ENCODE measurements at regions not wholly inside any gene's neighbourhood (a gene's known extent, or its start where the extent isn't known, plus 50 kb on each side); places are given as distances from the start of the nearest gene placed in this dataset.
"Not testable (repeated sequence)": the region's sequence is repeated elsewhere in the genome, so short reads cannot be mapped to it uniquely, and the experiment has no call there.

DNA sequence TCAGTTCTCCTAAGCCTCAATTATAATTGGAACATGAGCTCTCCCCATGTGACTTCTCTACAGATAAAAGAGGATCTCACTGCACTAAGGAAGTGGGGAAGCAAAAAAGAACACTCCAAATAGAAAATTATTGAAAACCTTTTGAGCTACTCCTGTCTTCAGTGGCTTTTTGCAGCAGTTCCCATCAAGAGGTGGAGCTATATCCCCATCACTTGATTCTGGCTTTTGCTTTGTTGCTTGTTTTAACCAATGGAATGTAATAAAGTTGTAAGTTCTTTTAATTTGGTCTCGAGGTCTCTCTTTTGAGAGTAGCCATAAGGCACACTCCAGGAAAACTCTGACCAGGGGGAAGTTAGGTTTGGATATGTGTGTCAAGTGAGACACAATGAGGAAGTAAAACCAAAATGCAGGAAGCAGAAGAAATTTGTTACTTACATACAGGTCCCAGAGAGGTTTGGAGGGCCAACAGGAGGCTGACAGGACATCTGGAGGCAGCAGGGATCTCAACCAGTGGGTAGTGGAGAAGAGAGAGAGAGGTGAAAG is 569.4 kb downstream of the HTR7 start:
- Mint-ChIP-seq H3K27ac (no peak overlapping the region), H3K36me3 (no peaks in the 10 kb centered on the region), H3K27me3 (peaks cover 8% of the 10 kb centered on the region), H3K4me3 (no peak overlapping the region), H3K4me1 (ENCODE audit: low read depth) (no peaks in the 10 kb centered on the region), H3K9me3 (ENCODE audit: low read depth) (no peaks in the 10 kb centered on the region)

DNA sequence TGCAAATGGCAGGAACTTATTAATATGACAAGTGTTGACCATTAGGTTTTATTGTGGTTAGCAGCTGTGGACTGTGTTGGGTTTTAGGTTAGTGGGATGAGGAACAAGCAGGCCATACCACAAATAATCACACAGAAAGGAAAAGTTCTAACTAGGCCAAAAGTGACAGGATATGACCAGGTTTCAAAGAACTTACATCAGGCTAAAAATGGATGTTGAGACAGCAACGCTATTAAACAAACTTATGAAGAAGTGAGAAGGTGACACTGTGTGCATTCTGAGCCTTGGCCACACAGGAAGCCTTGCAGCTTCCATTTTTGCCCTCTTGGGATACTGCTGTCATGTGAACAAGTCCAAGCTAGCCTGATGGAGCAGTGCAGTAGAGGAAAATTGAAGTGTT is 568.8 kb downstream of the HTR7 start:
- peaks cover 8% of the 10 kb centered on the region for H3K27me3 Mint-ChIP-seq
- H3K4me1 Mint-ChIP-seq (ENCODE audit: low read depth), result no peaks in the 10 kb centered on the region
- H3K9me3 Mint-ChIP-seq (ENCODE audit: low read depth), result no peaks in the 10 kb centered on the region
- no peak overlapping the region for H3K4me3 Mint-ChIP-seq
- no peaks in the 10 kb centered on the region for H3K36me3 Mint-ChIP-seq
- H3K27ac Mint-ChIP-seq, result no peak overlapping the region

DNA sequence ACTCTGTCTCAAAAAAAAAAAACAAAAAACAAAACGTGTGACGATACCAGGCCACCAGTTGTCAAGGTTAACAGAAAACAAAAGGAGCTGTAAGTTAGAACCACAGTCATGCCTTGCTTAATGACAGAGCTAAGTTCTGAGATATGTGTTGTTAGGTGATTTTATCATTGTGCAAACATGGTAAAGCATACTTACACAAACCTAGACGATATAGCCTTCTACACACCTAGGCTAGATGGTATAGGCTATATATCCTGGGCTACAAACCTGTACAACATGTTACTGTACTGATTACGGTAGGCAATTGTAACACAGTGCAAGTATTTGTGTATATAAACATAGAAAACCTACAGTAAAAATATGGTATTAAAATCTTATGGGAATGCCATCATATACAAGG is 564.2 kb downstream of the HTR7 start:
- no peaks in the 10 kb centered on the region for H3K9me3 Mint-ChIP-seq (ENCODE audit: low read depth)
- H3K27ac Mint-ChIP-seq, result no peak overlapping the region
- H3K36me3 Mint-ChIP-seq, result no peaks in the 10 kb centered on the region
- H3K4me1 Mint-ChIP-seq (ENCODE audit: low read depth), result no peaks in the 10 kb centered on the region
- H3K4me3 Mint-ChIP-seq, result no peak overlapping the region
- peaks cover 2% of the 10 kb centered on the region for H3K27me3 Mint-ChIP-seq

DNA sequence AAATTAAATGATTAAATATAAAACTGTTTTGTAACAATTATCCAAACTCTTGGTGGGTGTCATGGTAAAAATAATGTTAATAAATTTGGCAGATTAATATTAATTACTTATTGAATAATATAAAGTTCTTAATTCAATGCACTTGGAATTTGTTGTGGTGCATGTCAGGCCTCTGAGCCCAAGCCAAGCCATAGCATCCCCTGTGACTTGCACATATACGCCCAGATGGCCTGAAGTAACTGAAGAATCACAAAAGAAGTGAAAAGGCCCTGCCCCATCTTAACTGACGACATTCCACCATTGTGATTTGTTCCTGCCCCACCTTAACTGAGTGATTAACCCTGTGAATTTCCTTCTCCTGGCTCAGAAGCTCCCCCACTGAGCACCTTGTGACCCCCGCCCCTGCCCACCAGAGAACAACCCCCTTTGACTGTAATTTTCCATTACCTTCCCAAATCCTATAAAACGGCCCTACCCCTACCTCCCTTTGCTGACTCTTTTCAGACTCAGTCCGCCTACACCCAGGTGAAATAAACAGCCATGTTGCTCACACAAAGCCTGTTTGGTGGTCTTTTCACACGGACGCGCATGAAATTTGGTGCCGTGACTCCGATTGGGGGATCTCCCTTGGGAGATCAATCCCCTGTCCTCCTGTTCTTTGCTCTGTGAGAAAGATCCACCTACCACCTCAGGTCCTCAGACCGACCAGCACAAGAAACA is 562.9 kb downstream of the HTR7 start:
- H3K27ac Mint-ChIP-seq; H3K4me1 Mint-ChIP-seq (ENCODE audit: low read depth); H3K4me3 Mint-ChIP-seq; H3K36me3 Mint-ChIP-seq; H3K27me3 Mint-ChIP-seq; H3K9me3 Mint-ChIP-seq (ENCODE audit: low read depth): not testable (repeated sequence)

DNA sequence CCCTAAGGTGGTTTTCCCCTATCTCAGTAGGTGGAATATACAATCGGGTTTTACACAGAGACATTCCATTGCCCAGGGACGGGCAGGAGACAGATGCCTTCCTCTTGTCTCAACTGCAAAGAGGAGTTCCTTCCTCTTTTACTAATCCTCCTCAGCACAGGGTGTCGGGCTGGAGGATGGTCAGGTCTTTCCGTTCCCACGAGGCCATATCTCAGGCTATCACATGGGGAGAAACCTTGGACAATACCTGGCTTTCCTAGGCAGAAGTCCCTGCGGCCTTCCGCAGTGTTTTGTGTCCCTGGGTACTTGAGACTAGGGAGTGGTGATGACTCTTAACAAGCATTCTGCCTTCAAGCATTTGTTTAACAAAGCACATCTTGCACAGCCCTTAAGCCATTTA is 555.8 kb downstream of the HTR7 start:
- H3K36me3 Mint-ChIP-seq; H3K27me3 Mint-ChIP-seq; H3K27ac Mint-ChIP-seq; H3K4me1 Mint-ChIP-seq (ENCODE audit: low read depth); H3K9me3 Mint-ChIP-seq (ENCODE audit: low read depth); H3K4me3 Mint-ChIP-seq: not testable (repeated sequence)

DNA sequence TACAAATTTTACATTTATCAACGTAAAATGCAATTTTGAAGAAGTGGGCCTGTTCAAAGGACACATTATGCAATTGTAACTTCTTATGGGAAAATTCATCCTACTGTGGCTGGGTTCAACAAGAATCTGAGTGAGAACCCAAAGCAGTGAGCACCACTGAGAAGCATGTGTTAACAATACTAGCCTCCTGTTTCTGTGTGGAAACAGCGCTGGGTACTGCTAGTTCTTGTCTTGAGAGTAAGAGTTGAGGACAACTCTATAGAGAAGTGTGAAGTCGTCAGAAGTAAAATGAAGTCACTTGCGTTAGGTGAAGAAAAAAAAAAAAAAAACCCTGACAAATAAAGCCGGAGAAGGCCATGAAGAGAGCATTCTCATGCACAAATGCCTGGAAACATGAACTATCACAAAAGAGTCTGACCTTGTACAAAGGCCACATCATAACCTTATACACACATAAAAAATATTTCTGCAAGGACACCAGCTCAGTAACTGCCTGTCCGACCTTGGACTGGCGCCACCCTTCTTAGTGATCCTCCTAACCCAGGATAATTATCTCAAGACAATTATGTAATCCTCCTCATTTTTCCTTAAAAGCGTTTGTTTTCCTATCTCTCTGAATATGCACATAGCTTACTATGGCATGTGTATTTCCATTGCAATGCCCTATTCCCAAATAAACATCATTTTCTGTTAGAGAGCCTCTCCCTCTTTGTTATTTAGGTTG is 554.9 kb downstream of the HTR7 start:
- Mint-ChIP-seq H3K4me3 (no peak overlapping the region), H3K36me3 (no peaks in the 10 kb centered on the region), H3K4me1 (ENCODE audit: low read depth) (no peaks in the 10 kb centered on the region), H3K9me3 (ENCODE audit: low read depth) (no peaks in the 10 kb centered on the region), H3K27ac (no peak overlapping the region), H3K27me3 (peaks cover 4% of the 10 kb centered on the region)

DNA sequence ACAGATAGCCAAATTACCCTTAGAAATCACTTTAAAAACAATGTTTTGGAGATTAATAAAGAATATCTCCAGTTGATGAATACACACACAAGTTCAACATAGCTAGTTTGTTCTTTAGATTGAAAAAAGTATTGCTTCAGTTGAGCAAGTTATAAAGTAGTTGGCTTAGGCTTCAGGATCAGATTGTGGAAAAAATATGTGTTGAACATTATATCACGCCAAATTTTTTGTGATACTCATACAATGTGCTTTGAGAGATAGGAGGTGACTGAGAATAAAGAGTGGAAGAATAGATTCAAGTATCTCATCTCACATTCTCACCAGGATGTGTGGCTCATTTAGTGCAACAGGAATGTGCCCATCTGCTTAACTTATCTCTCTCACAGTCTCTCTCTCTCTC is 553.3 kb downstream of the HTR7 start:
- Mint-ChIP-seq H3K27ac (no peak overlapping the region), H3K27me3 (peaks cover 4% of the 10 kb centered on the region), H3K9me3 (ENCODE audit: low read depth) (peaks cover 10% of the 10 kb centered on the region), H3K4me1 (ENCODE audit: low read depth) (no peaks in the 10 kb centered on the region), H3K4me3 (no peak overlapping the region), H3K36me3 (no peaks in the 10 kb centered on the region)

DNA sequence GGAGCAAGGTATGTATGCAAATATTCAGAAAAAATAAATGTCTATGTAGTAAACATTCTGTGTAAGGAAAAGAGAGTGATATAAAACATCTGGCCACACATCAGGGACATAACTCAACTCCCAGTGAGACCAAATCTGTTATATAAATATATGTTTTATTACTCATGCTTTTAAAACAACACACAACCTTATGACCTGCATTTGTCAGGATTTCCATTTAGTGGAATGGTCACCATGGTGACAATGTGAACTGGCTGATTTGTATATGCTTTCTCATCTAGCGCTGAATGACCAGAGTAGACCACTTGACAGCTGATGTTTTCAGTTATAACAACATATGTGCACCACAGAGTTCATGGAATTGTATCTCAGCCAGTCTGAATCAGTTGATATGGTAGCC is 551.7 kb downstream of the HTR7 start:
- H3K27ac Mint-ChIP-seq, result no peak overlapping the region
- H3K4me1 Mint-ChIP-seq (ENCODE audit: low read depth), result no peaks in the 10 kb centered on the region
- H3K36me3 Mint-ChIP-seq, result no peaks in the 10 kb centered on the region
- peaks cover 10% of the 10 kb centered on the region for H3K9me3 Mint-ChIP-seq (ENCODE audit: low read depth)
- H3K4me3 Mint-ChIP-seq, result no peak overlapping the region
- H3K27me3 Mint-ChIP-seq, result peaks cover 4% of the 10 kb centered on the region

DNA sequence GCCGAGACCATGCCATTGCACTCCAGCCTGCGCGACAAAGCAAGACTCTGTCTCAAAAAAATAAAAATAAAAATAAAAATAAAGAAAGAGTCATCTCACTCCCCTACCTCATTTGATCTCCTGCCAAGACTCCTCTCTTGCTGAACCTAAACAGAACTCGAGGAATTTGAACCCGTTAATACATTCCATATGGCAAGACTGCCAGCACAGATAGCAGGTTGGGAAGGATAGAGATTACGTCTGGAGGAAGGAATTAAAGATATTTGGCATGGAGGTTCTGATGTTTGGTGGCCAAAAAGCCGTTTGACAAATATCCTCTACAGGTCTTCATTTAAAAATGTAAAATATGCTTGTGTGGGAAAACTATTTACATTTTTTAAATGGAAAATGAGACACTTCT is 549.6 kb downstream of the HTR7 start:
- H3K36me3 Mint-ChIP-seq, result no peaks in the 10 kb centered on the region
- no peak overlapping the region for H3K4me3 Mint-ChIP-seq
- H3K27me3 Mint-ChIP-seq, result peaks cover 4% of the 10 kb centered on the region
- no peak overlapping the region for H3K27ac Mint-ChIP-seq
- H3K4me1 Mint-ChIP-seq (ENCODE audit: low read depth), result no peaks in the 10 kb centered on the region
- H3K9me3 Mint-ChIP-seq (ENCODE audit: low read depth), result peaks cover 10% of the 10 kb centered on the region

DNA sequence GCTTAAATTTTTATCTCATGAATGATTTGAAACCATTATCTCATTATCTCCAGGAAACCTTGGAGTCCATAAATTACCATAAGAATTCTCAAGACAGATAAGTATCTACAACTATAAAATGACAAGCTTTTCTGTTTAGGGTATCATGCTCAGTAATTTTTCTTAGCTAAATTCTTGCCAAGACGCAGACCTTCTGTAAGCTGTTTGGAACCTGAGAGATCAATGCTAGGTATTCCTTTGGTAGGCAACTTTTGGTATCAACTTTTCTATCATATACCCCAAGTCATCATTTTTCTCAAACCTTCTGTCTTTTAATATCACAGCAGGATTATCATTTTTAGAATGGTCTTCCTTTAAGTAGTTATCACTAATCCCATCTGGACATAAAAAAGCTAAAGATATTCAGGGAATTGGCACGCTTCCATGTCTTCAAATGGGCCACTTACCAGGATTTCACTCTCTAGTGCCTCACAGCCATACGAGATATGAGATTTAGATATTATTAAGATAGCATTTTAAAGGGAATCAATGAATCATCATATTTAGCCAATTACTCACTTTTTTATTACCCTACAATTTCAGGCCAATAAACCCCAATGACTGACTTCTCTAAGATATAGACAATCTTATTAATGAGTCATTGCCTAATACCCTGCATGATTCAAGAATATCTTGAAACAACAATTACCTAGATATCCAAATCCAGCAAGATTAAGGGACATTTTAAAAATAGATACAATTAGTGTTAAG is 544.1 kb downstream of the HTR7 start:
- H3K27ac Mint-ChIP-seq, result no peak overlapping the region
- no peaks in the 10 kb centered on the region for H3K27me3 Mint-ChIP-seq
- H3K4me3 Mint-ChIP-seq, result no peak overlapping the region
- peaks cover 8% of the 10 kb centered on the region for H3K9me3 Mint-ChIP-seq (ENCODE audit: low read depth)
- no peaks in the 10 kb centered on the region for H3K36me3 Mint-ChIP-seq
- H3K4me1 Mint-ChIP-seq (ENCODE audit: low read depth), result no peaks in the 10 kb centered on the region

DNA sequence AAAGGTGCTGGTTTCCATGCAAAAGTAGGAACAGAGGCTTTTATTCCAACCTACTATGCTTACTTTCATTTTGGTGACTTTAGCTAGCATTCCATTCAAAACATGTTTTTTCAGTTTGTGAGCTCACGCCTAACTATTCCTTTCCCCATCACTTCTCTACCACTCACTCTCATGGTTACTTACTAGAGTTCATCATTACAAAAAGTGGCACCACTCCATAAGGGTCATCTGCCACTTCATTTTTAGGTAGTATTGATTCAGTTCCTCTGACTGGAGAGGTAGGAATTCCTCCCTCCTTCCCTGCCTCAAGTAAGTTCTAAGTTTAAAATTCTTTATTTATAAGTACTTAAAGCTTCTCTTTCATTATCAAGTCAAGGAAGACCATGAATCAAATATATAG is 543.1 kb downstream of the HTR7 start:
- H3K4me1 Mint-ChIP-seq (ENCODE audit: low read depth), result peaks cover 6% of the 10 kb centered on the region
- no peak overlapping the region for H3K27ac Mint-ChIP-seq
- H3K4me3 Mint-ChIP-seq, result no peak overlapping the region

DNA sequence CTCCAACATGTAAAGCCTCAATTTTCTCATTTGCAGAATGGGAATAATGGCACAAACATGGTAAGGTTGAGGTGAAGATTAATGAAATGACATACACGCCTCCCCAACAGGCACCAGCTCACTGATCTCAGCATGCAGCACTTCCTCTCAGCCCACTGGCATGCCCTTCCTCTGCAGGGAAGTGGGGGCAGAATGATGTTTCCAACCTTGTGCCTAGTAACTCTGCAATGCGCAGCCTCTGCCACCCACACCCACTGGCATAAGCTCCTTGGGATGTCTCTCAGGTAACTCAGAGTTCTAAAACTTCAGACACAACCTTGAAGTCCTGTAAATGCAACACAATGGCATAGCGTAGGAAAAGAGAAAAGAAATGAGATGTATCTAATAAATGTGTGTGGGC is 540.7 kb downstream of the HTR7 start:
- H3K27me3 Mint-ChIP-seq, result no peaks in the 10 kb centered on the region
- no peaks in the 10 kb centered on the region for H3K36me3 Mint-ChIP-seq
- peaks cover 6% of the 10 kb centered on the region for H3K4me1 Mint-ChIP-seq (ENCODE audit: low read depth)
- no peak overlapping the region for H3K4me3 Mint-ChIP-seq
- H3K9me3 Mint-ChIP-seq (ENCODE audit: low read depth), result no peaks in the 10 kb centered on the region
- H3K27ac Mint-ChIP-seq, result no peak overlapping the region

More for the DNA sequence above, 543.1 kb downstream of the HTR7 start:
- no peaks in the 10 kb centered on the region for H3K9me3 Mint-ChIP-seq (ENCODE audit: low read depth)
- H3K36me3 Mint-ChIP-seq, result no peaks in the 10 kb centered on the region
- no peaks in the 10 kb centered on the region for H3K27me3 Mint-ChIP-seq

DNA sequence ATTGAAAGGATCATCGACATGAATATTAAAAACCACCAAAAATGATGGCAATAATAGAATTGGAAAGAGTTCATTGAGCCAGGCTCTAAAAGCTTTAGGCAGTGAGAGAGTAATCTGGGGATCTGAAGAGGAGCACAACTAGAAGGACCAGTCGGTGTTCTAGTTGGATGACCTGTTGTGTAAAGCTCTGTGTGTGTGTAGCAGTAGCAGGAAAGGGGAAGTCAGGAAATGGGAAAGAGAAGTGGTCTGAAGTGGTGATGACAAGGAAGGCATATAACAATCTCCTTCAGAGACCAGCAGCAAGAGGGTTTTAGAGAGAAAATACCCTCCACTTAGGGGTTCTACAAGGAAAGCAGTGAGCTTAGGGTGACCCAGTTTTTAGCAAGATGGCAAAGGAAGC is 539.2 kb downstream of the HTR7 start:
- Mint-ChIP-seq H3K4me1 (ENCODE audit: low read depth) (peaks cover 6% of the 10 kb centered on the region), H3K9me3 (ENCODE audit: low read depth) (no peaks in the 10 kb centered on the region), H3K4me3 (no peak overlapping the region), H3K27ac (no peak overlapping the region), H3K27me3 (no peaks in the 10 kb centered on the region), H3K36me3 (no peaks in the 10 kb centered on the region)

DNA sequence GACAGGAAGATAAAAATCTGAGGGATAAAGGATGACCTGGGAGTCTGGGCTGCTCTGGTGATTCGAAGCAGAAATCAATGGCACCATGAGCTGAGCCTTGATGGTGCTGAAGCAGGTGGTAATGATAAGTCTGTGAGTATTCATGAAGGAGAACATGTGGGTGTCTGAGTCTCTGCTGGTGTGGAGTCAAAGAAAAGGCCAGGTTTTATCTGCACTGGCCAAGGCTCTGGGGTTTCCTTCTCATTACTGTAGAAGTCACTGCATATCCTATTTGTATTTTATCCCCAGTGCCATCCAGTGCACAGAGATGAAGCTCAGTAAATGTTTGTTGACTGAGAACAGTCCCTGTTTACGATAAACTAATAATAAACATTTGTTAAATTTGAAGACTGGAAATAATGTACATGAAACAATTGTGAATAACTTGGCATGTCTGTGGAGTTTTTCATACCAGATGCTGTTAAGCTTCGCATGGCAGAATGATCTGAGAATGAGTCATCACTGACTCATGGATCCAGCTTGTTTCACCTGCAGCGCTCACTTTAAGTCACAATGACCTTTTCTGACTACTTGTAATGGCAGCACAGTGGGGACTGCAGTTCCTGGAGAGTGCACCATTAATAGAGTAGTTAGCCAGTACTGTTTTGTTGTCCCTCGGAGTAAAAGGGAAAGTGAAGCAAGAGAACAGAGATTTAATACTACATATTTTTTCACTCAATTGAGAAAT is 538.5 kb downstream of the HTR7 start:
- Mint-ChIP-seq H3K27me3 (no peaks in the 10 kb centered on the region), H3K9me3 (ENCODE audit: low read depth) (no peaks in the 10 kb centered on the region), H3K4me3 (no peak overlapping the region), H3K4me1 (ENCODE audit: low read depth) (peaks cover 6% of the 10 kb centered on the region), H3K27ac (no peak overlapping the region), H3K36me3 (no peaks in the 10 kb centered on the region)

Measured in activated naive CD8-positive, alpha-beta T cell (primary cell).